HepG2 (cell line): ENCODE measurements at regions not wholly inside any gene's neighbourhood (a gene's known extent, or its start where the extent isn't known, plus 50 kb on each side); places are given as distances from the start of the nearest gene placed in this dataset.

Experiments
- ARID3A ChIP-seq: IDR thresholded peaks from 2 replicates; pipeline ENCODE4 v1.6.1; 2012; ENCODE audit warnings: low read depth, low read length, improper control_type of control experiment
- CCAR2 ChIP-seq: fragments of 200-400 bp; formaldehyde crosslinking; optimal IDR thresholded peaks from 2 replicates; pipeline ENCODE3; 2018; ENCODE audit warnings: low read depth, mild to moderate bottlenecking, low read length, moderate library complexity
- FOXC1 ChIP-seq: sonication (generic); formaldehyde crosslinking; IDR thresholded peaks from 2 replicates; pipeline ENCODE4 v1.8.0; 2022; ENCODE audit warnings: mild to moderate bottlenecking, missing genetic modification reagents, borderline replicate concordance
- HDAC1 ChIP-seq: sonication (generic); formaldehyde crosslinking; IDR thresholded peaks from 2 replicates; pipeline ENCODE4 v1.5.1; 2020; ENCODE audit warnings: mild to moderate bottlenecking, missing genetic modification reagents
- HNRNPLL ChIP-seq: fragments of 200-400 bp; formaldehyde crosslinking; IDR thresholded peaks from 2 replicates; pipeline ENCODE4 v1.6.1; 2017; ENCODE audit warnings: mild to moderate bottlenecking, low read depth, low read length; ENCODE audit not compliant: poor library complexity, severe bottlenecking
- MAFF ChIP-seq: IDR thresholded peaks from 2 replicates; pipeline ENCODE4 v1.6.1; 2011; ENCODE audit warnings: low read depth, low read length, improper control_type of control experiment
- MTA3 ChIP-seq: sonication (generic); formaldehyde crosslinking; IDR thresholded peaks from 2 replicates; pipeline ENCODE4 v1.4.0; 2020; ENCODE audit warnings: missing genetic modification reagents
- MYC ChIP-seq: sonication (generic); formaldehyde crosslinking; IDR thresholded peaks from 2 replicates; pipeline ENCODE4 v1.9.0; 2021; ENCODE audit warnings: missing genetic modification reagents, borderline replicate concordance
- ZBTB42 ChIP-seq: sonication (generic); formaldehyde crosslinking; IDR thresholded peaks from 2 replicates; pipeline ENCODE4 v1.5.0; 2020; ENCODE audit warnings: mild to moderate bottlenecking, missing genetic modification reagents
- ZFP82 ChIP-seq: sonication (generic); formaldehyde crosslinking; IDR thresholded peaks from 2 replicates; pipeline ENCODE4 v1.5.1; 2020; ENCODE audit warnings: mild to moderate bottlenecking, missing genetic modification reagents, borderline replicate concordance
- ZIK1 ChIP-seq: sonication (generic); formaldehyde crosslinking; IDR thresholded peaks from 2 replicates; pipeline ENCODE4 v1.5.0; 2020; ENCODE audit warnings: mild to moderate bottlenecking, low read depth, missing genetic modification reagents, borderline replicate concordance
- ZNF383 ChIP-seq: sonication (generic); formaldehyde crosslinking; IDR thresholded peaks from 2 replicates; pipeline ENCODE4 v1.4.0; 2020; ENCODE audit warnings: missing genetic modification reagents, mild to moderate bottlenecking, borderline replicate concordance
- ZNF841 ChIP-seq: sonication (generic); formaldehyde crosslinking; IDR thresholded peaks from 2 replicates; pipeline ENCODE4 v1.8.1; 2023; ENCODE audit warnings: missing genetic modification reagents, borderline replicate concordance
- TF ChIP-seq, protein P1 (sequence below): sonication (generic); formaldehyde crosslinking; IDR thresholded peaks from 2 replicates; pipeline ENCODE4 v1.9.0; 2022; ENCODE audit warnings: missing genetic modification reagents, mild to moderate bottlenecking, borderline replicate concordance
- TF ChIP-seq, protein P2 (sequence below): sonication (generic); formaldehyde crosslinking; IDR thresholded peaks from 2 replicates; pipeline ENCODE4 v1.8.1; 2023; ENCODE audit warnings: missing genetic modification reagents, inconsistent platforms, borderline replicate concordance
- TF ChIP-seq, protein P3 (sequence below): sonication (generic); formaldehyde crosslinking; IDR thresholded peaks from 2 replicates; pipeline ENCODE4 v1.8.0; 2022; ENCODE audit warnings: mild to moderate bottlenecking, missing genetic modification reagents, moderate library complexity

GRCh38 chr20:50439539-50440453 is 70.4 kb upstream of the PTPN1 start (continued):
- no peak for TF ChIP-seq MTA3 (CRISPR knock-in tag)
- TF ChIP-seq ARID3A = no peak
- peak; percentile 19; the same call in 1 of the 2 replicates for TF ChIP-seq HDAC1 (CRISPR knock-in tag)
- TF ChIP-seq ZNF383 = no peak
- TF ChIP-seq, protein P1, sequence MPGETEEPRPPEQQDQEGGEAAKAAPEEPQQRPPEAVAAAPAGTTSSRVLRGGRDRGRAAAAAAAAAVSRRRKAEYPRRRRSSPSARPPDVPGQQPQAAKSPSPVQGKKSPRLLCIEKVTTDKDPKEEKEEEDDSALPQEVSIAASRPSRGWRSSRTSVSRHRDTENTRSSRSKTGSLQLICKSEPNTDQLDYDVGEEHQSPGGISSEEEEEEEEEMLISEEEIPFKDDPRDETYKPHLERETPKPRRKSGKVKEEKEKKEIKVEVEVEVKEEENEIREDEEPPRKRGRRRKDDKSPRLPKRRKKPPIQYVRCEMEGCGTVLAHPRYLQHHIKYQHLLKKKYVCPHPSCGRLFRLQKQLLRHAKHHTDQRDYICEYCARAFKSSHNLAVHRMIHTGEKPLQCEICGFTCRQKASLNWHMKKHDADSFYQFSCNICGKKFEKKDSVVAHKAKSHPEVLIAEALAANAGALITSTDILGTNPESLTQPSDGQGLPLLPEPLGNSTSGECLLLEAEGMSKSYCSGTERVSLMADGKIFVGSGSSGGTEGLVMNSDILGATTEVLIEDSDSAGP (CRISPR knock-in tag) = no peak
- TF ChIP-seq CCAR2 = no peak
- 0 out of 2 replicates have a peak, but pooled peaks have one; percentile 33 for TF ChIP-seq FOXC1 (CRISPR knock-in tag)
- TF ChIP-seq ZFP82 = 0 out of 2 replicates have a peak, but pooled peaks have one; percentile 45
- TF ChIP-seq, protein P2, sequence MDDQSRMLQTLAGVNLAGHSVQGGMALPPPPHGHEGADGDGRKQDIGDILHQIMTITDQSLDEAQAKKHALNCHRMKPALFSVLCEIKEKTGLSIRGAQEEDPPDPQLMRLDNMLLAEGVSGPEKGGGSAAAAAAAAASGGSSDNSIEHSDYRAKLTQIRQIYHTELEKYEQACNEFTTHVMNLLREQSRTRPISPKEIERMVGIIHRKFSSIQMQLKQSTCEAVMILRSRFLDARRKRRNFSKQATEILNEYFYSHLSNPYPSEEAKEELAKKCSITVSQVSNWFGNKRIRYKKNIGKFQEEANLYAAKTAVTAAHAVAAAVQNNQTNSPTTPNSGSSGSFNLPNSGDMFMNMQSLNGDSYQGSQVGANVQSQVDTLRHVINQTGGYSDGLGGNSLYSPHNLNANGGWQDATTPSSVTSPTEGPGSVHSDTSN = no peak
- no peak for TF ChIP-seq ZBTB42 (CRISPR knock-in tag)
- TF ChIP-seq HNRNPLL = no peak
- TF ChIP-seq, protein P3, sequence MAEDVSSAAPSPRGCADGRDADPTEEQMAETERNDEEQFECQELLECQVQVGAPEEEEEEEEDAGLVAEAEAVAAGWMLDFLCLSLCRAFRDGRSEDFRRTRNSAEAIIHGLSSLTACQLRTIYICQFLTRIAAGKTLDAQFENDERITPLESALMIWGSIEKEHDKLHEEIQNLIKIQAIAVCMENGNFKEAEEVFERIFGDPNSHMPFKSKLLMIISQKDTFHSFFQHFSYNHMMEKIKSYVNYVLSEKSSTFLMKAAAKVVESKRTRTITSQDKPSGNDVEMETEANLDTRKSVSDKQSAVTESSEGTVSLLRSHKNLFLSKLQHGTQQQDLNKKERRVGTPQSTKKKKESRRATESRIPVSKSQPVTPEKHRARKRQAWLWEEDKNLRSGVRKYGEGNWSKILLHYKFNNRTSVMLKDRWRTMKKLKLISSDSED (CRISPR knock-in tag) = no peak
- no peak for TF ChIP-seq ZIK1 (CRISPR knock-in tag)
- TF ChIP-seq ZNF841 = no peak
- peak; percentile 23; the same call in 1 of the 2 replicates for TF ChIP-seq MYC (CRISPR knock-in tag)
- TF ChIP-seq MAFF = no peak
- TF ChIP-seq, all 625 proteins: peak for 39
